NCI-H526 treated with DMSO at 0.1 percent for 48 hours (cell line): ENCODE measurements at regions not wholly inside any gene's neighbourhood (a gene's known extent, or its start where the extent isn't known, plus 50 kb on each side); places are given as distances from the start of the nearest gene placed in this dataset.
"Not testable (repeated sequence)": the region's sequence is repeated elsewhere in the genome, so short reads cannot be mapped to it uniquely, and the experiment has no call there.

Experiments
- DNase-seq: peaks from one replicate; lab custom pipeline; 2025; lab: John Stamatoyannopoulos, UW

DNA sequence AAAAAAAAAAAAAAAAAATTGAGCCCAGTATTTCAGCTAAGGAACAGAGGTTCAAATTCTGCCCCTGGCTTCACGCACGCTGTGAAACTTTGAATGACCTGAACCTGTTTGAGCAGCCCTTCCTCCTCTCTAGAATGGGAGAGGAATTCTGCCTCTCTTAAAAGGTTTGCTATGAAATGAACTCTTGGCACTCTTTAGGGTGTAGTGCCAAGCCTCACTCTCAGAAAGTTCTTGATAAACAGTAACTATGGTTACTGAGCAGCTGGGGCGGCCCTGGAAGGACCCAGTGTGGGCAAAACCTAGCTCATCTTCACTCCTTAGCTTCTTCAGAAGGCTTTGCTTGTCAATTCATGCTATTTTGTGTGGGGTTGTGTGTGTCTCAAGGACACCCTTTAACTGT, 73.7 kb downstream of the GEMIN8 start:
- DNase-seq, result no peak

DNA sequence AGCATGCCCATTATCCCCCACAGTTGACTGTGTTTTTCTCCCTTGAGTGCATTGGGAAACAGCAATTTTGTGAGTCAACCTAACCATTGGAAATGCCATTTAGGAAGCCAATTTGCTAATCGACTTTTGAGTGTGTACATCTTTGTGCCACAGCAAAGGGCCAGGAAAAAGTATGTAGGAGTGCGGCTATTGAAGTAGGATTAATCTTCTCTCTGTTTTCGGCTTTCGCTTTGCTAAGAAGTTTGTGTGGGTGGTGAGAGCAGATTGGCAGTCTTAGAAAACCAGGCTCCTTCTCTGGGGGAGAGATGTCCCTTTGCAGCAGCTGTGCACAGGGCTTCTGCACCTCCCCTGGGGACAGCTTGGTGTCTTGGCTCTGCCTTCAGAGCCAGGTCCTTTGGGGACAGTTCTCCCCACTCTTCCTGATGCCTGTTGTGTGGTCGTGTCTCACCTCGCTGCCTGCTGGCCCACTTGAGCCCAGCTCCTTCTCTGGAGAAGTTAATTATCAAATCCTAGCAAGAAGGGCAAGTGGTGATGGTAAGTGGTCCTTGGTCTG, 74.5 kb downstream of the GEMIN8 start:
- DNase-seq, result no peak

DNA sequence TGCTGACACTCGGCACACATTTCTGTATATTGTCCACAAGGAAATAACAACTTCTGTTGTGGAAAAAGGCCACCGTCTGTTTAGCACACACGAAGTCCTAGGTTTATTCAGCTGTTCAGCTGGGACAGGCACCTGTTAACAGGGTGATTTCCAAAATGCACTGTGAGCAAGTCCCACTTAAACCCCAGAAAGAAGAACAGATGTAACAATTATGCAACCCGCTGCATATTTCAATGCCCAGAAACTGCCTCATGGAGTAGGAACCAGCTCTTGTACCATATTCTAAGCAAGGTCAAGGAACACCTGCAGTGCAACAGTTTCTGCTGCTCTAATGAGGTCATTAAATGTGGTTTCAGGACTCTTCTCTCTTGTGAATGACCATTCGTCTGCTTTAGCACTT, 77.1 kb downstream of the GEMIN8 start:
- no peak for DNase-seq

DNA sequence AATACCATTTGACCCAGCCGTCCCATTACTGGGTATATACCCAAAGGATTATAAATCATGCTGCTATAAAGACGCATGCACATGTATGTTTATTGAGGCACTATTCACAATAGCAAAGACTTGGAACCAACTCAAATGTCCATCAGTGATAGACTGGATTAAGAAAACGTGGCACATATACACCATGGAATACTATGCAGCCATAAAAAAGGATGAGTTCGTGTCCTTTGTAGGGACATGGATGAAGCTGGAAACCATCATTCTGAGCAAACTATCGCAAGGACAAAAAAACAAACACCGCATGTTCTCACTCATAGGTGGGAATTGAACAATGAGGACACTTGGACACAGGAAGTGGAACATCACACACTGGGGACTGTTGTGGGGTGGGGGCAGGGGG, 83.5 kb downstream of the GEMIN8 start:
- not testable (repeated sequence) for DNase-seq

DNA sequence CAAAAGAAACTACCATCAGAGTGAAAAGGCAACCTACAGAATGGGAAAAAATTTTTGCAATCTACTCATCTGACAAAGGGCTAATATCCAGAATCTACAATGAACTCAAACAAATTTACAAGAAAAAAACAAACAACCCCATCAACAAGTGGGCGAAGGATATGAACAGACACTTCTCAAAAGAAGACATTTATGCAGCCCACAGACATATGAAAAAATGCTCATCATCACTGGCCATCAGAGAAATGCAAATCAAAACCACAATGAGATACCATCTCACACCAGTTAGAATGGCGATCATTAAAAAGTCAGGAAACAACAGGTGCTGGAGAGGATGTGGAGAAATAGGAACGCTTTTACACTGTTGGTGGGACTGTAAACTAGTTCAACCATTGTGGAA, 83.9 kb downstream of the GEMIN8 start:
- DNase-seq, result not testable (repeated sequence)

DNA sequence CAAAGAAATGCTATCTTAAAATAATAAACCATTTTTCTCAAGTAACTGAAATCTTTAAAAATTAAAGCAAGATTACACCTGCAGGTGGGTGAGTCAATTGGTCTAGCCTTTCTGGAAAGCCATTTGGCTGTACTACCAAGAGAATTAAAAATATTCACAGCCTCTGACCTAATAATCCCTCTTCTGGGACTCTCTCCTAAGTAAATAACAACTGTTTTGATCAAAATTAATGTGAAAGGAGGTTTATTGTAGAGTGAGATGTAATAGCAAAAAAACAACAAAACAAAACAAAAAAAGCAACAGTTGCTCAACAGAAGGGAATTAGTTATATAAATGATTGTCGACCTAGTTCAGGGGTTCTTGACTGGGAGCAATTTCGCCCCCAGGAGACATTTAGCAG, 89.0 kb downstream of the GEMIN8 start:
- DNase-seq, result no peak

DNA sequence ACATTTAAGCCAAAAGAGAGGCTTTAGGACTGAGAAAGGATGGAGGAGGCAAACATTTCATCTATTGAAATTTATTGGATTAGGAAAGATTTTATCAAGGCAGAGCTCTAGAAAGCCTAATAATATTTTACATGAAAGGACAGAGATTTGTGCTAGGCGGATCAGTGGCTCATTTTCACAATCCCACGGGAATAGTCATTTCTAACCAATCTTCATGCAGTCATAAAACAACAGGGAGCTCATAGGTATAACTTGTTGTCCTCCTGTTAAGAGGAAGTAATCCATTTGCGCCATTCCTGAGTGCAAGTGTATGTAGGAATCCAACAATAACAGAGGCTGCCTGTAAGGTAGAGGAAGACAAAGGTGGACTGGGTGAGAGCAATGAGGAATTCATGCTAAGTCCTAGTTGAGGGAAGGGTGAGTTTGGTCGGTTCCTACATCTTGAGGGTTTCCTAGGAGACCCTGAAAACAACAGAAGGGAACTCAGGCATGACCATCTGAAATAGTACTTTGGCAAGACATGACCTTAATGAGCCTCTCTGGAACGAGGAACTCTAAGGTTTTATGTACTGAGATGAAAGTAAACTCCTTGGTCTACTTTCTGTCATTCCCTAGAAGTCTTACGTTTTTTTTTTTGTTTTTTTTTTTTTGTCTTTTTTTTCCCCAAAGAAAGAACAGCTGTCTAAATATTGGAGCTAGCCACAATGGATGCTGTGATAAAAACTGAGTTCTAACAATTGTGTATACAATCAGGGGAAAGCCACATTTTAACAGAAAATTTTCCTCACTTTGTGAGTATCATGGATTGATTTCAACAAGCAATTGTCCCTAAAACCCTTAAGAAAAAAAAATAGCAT, 89.7 kb downstream of the GEMIN8 start:
- no peak for DNase-seq

DNA sequence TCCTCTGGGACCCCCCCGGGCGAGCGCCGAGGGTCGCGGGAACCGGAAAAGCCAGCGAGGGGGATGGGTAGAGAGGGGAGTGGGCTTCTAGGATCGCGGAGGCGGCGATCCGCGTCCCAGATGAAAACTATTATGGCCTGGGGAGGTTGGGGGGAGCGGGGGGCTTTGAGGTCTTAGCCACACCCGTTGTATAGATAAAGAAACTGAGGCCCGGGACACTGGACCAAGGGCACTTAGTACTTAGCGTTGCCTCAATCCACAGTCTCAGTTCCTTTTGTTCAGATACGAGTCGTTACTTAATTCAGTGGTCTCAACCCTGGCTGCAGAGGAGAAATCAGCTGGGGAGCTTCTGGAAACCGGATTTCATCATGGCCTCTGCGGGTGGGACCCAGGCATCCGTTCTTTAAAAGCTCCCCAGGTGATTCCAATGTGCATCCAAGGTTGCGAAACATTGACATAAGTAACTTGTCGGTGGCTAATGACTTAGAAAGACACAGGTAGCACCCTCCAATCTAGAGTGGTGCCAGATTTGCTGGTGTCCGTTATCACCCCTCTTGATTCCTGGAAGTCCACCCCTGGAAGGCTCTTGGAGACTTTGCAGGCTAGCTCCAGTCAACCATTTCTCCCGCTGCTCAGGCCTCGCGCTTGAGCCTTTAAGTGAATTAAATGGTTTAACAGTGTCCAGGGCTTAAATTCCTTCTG, 90.7 kb downstream of the GEMIN8 start:
- no peak for DNase-seq

DNA sequence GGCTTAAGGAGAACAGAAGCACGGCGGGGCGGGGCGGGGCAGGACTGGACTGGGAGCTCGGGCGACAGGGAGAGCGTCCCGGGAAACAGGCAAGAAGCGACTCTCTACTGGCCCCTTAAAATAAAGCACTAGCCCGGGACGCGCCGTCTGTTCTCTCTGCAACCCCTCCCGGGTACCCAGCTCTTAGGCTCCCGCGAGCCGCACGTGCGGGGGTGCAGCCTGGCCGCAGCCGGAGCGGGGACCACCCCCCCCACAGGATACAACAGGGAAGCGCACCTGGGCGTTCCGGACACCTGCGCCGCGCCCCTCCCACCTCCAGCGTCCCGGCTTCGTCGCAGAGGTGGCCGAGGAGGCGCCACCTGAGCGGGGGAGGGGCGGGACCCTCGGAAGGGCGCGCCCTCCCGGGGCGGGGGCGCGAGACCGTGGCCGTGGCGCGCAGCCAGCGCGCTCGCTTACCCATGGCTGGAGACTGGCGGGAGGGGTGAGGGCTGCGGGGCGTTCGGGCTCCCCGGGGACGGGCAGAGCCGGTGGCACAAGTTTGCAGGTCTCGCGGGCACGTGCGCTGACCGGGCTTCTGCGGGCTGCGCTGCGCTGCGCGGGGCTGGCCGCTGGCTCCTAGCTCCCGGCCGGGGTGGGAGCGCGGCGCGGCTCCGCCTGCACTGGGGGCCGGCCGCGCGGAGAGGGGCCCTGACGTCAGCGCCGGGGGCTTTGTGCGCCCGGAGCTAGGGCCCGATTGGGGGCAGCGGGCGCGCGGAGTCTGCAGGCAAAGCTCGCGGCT, 91.5 kb downstream of the GEMIN8 start:
- peak; percentile 63 for DNase-seq

DNA sequence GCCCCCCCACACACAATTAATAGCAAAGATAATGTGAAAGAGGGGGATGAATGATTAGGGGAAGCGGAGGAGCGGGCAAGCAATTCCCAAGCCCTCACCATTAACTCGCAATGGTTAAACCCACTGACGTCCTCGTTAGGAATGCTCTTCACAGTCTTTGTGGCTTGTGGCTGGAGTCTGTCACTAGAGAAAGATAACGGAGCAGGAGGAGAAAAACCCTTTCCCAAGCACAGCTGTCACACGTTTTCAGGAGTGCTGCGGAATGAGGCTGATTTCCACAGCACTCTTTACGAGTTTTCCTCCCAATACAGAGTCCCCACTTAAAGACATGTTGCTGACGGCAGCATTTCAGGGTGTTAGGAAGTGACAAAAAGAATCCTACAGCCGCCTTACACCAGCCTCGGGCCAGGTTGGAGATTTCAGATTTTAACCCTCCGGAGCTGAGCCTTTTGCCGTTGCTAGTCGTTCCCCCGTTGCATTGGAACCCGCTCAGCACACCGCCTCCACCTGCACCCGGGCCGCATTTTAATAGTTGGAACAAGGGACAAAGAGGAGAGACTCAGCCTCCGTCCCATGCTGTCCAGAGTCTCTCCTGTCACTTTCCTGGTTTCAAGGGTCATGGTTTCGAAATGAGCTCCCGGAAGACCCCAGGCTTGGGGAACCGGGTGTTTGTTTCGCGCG, 92.2 kb downstream of the GEMIN8 start:
- no peak for DNase-seq

DNA sequence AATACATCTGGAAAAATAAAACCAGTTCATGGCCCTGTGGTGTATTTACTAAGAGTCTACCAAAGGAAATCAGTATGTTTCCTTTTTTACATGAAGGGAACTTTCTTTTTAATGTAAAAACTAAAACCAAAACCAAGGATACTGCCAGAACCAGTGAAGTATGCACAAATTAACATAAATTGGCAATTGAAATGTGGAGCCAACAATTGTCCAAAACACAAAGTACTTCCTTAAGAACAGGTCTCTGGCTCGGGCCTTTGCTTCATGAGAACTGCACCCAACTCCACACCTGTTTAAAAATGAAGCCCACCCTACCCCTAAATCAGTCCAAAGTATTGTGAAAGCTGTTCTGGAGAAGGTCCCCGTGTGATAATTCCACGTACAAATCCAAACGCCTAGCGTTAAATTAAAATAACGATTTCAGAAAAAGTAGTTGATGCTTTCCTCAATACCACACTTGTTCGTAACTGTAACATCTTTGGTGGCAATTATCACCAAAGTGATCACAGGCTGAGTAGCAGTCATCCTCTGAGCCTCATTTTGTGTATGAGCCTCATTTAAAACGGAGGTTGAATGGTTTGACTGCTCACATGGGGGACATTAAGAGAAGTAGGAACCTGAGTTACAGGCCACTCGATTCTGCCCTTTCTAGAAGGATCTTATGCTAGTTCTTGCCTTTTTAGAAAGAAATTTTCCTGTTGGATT, 93.0 kb downstream of the GEMIN8 start:
- no peak for DNase-seq

DNA sequence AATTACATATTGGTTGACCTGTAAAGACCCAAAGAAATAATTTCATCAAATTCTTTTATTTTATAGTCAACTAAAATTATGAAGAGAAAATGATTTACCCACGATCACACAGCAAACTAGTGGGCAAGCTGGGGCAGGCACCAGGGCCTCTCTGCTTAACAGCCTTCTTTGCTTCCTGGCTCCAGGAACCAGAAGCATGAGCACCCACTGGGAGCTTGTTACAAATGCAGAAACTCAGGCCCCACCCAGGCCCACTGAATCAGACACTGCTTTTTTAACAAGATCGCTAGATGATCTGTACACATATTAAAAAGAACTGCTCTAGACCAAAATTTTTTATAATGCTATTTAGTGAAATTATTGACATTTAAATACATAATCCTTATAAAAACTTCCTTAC, 95.0 kb downstream of the GEMIN8 start:
- no peak for DNase-seq

DNA sequence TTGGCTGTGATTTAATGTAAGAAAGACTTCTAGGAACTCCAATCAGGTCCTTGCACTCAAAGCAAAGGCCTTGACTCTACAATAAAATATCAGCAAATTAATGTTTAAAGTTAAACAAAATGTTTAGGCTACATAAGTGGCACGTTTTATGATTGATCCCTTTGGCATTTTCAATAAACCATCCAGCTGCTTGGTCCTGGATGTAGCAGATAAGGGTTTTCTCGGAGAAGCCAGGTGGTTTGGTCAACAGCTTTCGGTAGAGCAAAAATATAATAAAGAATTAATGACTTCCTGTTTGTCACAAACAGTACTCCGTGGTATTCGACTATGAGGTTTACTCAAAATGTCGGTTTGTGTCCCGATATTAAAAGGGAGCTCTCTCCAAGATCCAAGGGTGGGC, 95.8 kb downstream of the GEMIN8 start:
- DNase-seq, result no peak

DNA sequence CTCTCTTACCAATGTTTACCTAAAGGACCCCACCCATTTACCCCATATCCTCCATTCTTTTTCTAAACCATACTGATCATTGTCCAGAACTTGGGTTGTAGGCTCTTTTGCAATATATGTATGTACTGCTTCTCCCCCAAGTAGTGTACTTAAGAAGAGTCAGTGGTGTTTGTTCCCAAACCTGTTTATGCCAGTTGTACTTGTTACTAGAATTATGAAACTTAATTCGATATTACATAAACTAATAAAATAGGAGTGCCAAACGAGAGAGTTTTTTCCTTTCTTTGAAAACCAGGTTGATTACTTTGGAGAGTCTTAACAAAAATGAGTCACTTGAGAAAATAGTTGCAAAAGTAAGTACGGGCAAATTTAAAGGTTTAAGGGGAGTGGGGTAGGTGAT, 96.3 kb downstream of the GEMIN8 start:
- DNase-seq, result no peak

DNA sequence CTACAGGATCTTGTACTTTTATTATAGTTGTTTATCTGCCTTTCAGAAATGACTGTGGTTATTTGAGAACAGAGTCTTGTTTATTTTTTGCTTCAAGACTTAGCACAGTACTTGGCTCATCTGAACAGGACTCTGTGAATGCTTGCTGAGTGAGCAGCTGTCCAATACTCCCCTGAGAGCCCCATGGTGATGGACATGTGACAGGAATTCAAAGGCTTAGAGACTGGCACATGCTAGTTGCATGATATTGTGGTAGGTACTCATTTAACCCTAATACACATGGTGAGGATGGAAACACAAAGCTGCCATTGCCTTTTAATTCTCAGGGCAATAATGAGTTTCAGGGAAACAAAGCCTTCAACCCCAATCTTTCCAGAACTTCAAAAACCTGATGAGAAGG, 97.3 kb downstream of the GEMIN8 start:
- DNase-seq, result no peak

DNA sequence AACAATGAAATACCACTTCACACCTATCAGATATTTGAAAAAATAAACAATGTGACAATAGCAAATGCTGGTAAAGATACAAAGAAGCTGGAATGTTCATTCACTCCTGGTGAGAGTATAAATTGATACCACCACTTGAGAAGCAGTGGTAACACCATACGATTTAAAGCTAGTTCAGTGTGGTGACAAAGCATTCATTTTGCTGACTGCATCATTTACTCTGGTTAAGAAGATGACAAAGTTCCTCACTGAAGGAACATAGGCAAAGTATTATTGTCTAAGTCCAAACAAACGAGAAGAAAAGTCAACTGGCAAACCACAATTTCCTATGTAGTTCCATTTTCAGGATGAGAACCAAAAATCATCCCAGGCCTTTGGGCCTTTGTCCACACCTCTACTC, 102.5 kb downstream of the GEMIN8 start:
- DNase-seq, result no peak

DNA sequence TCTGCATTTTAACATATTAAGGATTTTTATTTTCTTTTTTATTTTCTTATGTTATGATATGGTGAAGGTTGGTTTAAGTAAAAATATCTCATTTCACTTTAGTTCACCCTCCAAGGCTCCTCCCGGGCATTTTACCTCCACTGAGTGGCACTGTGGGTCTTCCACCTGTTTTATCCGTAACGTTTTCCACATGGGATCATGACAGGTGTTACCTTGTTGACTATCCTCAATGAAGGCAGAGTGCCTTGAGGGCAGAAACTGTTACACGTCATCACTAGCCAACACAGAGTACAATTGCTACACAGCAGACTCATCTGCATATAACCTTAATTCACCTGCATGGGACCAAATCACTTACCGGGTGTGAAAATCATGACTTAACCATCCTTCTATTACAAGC, 105.8 kb downstream of the GEMIN8 start:
- peak; percentile 83 for DNase-seq

DNA sequence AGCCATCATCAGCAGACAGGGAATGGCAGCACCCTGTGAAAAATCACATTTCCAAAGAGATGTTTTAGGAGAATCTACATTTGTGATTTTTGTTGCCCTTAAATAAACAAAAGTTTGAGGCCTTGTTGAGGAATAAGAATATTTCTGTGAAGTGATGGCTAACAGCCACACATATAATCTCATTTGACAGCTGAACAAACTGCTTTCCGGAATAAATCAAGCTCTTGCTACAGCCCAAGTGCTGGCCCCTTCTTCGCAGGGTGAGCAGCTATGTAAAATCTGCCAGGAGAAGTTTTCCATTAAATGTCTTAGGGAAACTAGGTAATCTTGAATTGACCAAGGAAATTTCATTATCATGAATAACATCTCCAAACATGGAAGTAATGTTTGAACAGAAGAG, 106.4 kb upstream of the GPM6B start:
- no peak for DNase-seq

DNA sequence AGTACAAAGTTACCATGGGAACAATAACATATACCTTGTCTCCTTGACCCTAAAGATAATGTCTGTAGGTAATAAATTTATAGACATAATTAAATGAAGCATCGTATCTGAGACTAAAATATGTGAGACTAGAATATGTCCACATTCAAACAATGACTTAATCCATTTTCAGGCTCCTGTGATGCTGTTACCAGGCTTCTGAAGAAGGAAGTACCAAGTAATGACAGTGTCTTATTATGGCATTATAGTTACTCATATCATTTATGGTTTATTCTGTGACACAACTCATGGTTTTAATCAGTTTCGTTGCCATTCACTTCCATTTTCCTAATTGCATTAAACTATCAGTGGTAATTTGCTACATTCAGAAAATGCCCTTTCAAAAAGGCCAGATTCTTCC, 100.6 kb upstream of the GPM6B start:
- DNase-seq, result no peak

DNA sequence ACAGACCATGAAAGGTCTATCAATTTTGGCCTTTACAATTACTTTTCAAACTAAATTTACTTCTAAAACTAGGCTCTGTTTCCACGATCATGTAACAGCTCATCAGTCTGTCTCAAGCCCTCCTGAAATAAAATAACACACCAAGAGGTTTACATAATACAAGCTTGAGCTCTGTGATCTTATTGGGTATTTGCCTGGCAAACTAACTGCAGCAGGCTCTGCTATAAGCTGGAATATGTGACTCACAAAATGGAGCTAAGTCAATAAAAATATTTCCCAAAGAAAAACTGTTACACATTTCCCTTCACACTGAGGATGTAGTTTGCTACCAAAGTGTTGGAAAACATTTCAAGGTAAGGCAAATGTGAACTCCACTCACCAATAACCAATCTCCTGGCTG, 94.7 kb upstream of the GPM6B start:
- DNase-seq, result no peak

DNA sequence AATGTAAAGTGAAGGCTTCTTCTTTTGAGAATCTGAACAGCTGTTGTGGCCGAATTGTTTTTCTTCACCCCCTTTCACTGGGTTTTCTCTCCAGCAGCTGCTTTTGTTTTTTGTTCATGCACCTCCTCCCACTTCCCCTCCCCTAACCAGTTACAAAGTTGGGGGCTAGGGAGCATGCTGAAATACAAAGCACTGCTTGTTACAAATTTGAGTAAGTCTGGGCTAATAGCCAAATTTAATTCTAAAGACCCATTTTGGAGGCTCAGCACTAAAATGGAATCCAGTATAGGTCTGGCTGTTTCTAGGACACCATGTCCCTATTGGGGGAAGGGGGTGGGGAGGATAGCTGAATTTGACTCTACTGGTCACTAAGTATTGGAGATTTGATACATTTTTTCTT, 89.2 kb upstream of the GPM6B start:
- DNase-seq, result no peak
